GM18505 (cell line): ENCODE measurements at regions not wholly inside any gene's neighbourhood (a gene's known extent, or its start where the extent isn't known, plus 50 kb on each side); places are given as distances from the start of the nearest gene placed in this dataset.
"Not testable (repeated sequence)": the region's sequence is repeated elsewhere in the genome, so short reads cannot be mapped to it uniquely, and the experiment has no call there.

Experiments used
- ATAC-seq: cut with Tn5 transposase; IDR thresholded peaks from one replicate; pipeline ENCODE4 v1.9.1; 2021; ENCODE audit not compliant: unreplicated experiment
- POLR2A ChIP-seq: IDR thresholded peaks from 4 replicates; pipeline ENCODE4 v1.6.1; 2011; ENCODE audit warnings: borderline replicate concordance; ENCODE audit not compliant: insufficient read depth, insufficient read length; ENCODE audit errors: extremely low read depth

- TF ChIP-seq POLR2A = no peak
- ATAC-seq = no peak
These were observed 328.7 kb downstream of the FLRT2 start for GRCh38 chr14:85858634-85859033.

GRCh38 chr14:85856430-85856829 is 326.5 kb downstream of the FLRT2 start:
- ATAC-seq = no peak
- no peak for TF ChIP-seq POLR2A

DNA sequence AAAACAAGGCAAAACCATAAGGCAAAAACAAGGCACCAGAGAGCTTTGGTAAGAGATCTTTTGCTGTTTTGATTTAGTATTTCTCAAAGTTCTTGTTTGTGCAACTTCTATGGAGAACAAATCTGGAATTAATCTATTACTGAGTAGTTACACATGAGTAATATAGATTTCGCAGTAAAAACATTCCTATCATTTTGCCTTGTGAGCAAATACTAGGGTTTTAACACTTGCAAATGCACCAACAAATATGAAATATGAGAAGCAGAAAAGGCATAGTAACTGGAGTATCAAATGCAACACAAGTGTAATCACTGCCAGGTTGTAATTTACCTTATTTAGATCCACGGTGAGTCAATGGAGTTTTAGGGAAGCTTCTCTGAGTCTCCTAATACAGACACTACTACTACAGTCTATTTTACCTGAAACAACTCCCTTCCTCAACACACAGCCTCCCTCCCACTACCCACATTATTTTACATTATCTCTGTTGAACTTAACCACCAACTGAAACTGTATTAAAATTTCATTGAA is 324.1 kb downstream of the FLRT2 start:
- ATAC-seq = no peak
- no peak for TF ChIP-seq POLR2A

GRCh38 chr14:85852906-85853305 is 323.0 kb downstream of the FLRT2 start:
- no peak for TF ChIP-seq POLR2A

GRCh38 chr14:85852123-85852522 is 322.2 kb downstream of the FLRT2 start:
- ATAC-seq = not testable (repeated sequence)

More at GRCh38 chr14:85852906-85853305, 323.0 kb downstream of the FLRT2 start:
- ATAC-seq = no peak

DNA sequence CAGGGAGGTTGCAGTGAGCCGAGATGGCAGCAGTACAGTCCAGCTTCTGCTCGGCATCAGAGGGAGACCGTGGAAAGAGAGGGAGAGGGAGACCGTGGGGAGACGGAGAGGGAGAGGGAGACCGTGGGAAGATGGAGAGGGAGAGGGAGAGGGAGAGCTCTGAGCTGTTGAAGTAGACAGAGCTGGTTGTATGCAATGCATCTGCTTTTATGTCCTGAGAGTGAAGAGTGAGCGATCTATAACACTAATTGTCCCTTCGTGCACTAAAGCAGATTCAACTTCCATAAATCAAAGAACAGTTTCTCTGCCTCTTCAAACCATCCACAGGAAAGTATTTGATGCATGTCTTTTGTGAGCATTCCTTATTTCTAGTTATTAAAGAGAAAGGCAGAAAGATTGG is 300.6 kb downstream of the FLRT2 start:
- not testable (repeated sequence) for ATAC-seq

GRCh38 chr14:85829601-85830000 is 299.7 kb downstream of the FLRT2 start:
- not testable (repeated sequence) for ATAC-seq

DNA sequence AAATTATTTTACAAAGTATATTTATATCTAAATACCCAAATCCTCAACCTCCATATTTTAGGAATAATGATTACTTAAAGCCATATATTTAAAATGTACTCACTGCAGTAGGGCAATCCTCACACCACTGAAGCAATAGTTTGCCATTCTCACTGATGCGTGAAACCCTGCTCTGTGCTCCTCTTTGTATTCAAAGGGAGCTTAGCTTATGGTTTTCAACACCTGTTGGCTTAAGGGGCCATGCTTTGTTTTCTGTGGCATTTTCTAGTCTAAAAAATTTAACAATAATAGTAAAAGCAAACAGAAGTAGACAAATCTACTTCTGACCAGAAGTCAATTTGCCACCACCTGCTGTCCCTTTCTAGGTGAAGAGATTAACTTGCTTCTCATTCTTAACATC is 294.6 kb downstream of the FLRT2 start:
- no peak for ATAC-seq
- TF ChIP-seq POLR2A = no peak

- no peak for ATAC-seq
These were observed 292.3 kb downstream of the FLRT2 start for GRCh38 chr14:85822236-85822635.

DNA sequence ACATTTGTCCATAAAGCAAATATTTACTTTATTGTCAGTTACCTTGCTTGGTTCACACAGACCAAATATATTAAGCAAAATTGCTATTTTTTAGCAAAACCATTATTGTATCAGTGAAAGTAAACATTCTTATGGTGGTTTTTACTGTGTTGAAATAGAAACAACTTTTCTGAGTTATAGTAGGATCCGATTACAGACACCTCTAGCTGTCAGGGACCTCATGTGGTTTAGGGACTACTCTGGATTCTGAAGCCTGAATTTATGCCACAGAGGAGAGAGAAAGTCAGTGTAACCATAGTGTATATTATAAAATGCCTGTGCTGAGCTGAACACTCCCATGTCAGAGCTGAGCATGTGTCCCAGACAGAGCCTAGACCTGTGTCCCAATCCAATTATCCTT is 287.5 kb downstream of the FLRT2 start:
- no peak for TF ChIP-seq POLR2A
- ATAC-seq = no peak

More at GRCh38 chr14:85822236-85822635, 292.3 kb downstream of the FLRT2 start:
- no peak for TF ChIP-seq POLR2A

DNA sequence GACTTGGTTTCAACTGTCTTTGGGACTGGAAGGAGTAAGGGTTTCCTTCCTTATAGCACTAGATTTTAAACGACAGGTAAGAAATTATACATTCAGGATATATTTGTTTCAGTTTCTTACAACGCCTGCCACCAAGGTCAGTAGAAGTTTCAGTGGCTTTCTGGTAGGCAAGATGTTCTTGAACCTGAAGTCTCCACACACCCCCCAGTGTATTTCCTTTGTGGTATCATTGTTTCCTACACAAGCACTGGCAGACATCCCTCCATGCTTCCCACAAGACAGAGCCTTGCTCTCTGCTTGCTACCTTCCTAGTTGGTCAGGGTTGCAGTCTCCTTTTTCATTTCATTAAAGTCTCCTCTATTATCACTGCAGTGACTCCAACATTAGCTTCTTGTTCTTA is 283.1 kb downstream of the FLRT2 start:
- ATAC-seq = no peak
- no peak for TF ChIP-seq POLR2A

GRCh38 chr14:85811340-85811739 is 281.4 kb downstream of the FLRT2 start:
- no peak for ATAC-seq

GRCh38 chr14:85799668-85800067 is 269.7 kb downstream of the FLRT2 start:
- no peak for ATAC-seq
- no peak for TF ChIP-seq POLR2A

More at GRCh38 chr14:85811340-85811739, 281.4 kb downstream of the FLRT2 start:
- TF ChIP-seq POLR2A = no peak

GRCh38 chr14:85798856-85799255 is 268.9 kb downstream of the FLRT2 start:
- TF ChIP-seq POLR2A = no peak
- no peak for ATAC-seq

DNA sequence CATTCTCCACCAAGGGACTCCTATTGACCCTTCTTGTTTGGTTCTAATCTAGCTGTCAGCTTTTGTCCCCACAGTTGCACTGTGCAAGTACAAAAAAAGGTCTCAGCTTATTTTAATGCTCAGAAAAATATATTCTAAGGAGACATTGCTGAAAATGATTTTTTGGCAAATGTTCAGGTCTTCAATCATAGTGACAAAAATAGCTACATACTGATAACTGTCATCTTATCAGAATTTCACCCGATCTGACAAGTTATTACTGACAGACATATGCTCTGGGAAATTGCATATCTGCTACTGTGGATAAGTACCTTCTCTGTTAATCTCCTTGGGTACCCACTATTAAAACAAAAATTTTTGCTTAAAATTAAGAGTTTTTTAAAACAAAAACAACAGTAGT is 263.6 kb downstream of the FLRT2 start:
- TF ChIP-seq POLR2A = no peak
- ATAC-seq = no peak
